HEK293T (cell line): ENCODE measurements at regions not wholly inside any gene's neighbourhood (a gene's known extent, or its start where the extent isn't known, plus 50 kb on each side); places are given as distances from the start of the nearest gene placed in this dataset.
"Not testable (repeated sequence)": the region's sequence is repeated elsewhere in the genome, so short reads cannot be mapped to it uniquely, and the experiment has no call there.

Experiments
- CTCF ChIA-PET: fragments of 350-600 bp; formaldehyde crosslinking; extraction: SDS; loops from one replicate; lab custom pipeline; 2021; ENCODE audit warnings: antibody characterized with exemption, inconsistent platforms; lab: Yijun Ruan, JAX
- POLR2A ChIA-PET: fragments of 350-600 bp; formaldehyde crosslinking; extraction: SDS; loops from one replicate; lab custom pipeline; 2020; ENCODE audit warnings: antibody characterized with exemption, inconsistent platforms; lab: Yijun Ruan, JAX
- DNase-seq: peaks from one replicate; pipeline ENCODE4 v3.0.0; 2012; ENCODE audit warnings: mixed read lengths; ENCODE audit errors: extremely low spot score
- ARNT ChIP-seq: fragments of 450-650 bp; IDR thresholded peaks from 2 replicates; pipeline ENCODE4 v1.6.1; 2017; ENCODE audit warnings: mild to moderate bottlenecking
- BHLHE40 ChIP-seq: fragments of 450-650 bp; IDR thresholded peaks from 2 replicates; pipeline ENCODE4 v1.6.1; 2016; ENCODE audit warnings: mild to moderate bottlenecking, moderate library complexity, borderline replicate concordance
- CTBP1 ChIP-seq: fragments of 450-650 bp; IDR thresholded peaks from 2 replicates; pipeline ENCODE4 v1.6.1; 2016; ENCODE audit warnings: borderline replicate concordance
- ELF4 ChIP-seq: fragments of 450-650 bp; IDR thresholded peaks from 2 replicates; pipeline ENCODE4 v1.6.1; 2017; ENCODE audit warnings: antibody characterized with exemption
- FOXA1 ChIP-seq: fragments of 450-650 bp; IDR thresholded peaks from 2 replicates; pipeline ENCODE4 v1.6.1; 2016; ENCODE audit warnings: mild to moderate bottlenecking
- FOXK2 ChIP-seq: fragments of 450-650 bp; IDR thresholded peaks from 2 replicates; pipeline ENCODE4 v1.6.1; 2016; ENCODE audit warnings: mild to moderate bottlenecking
- FOXM1 ChIP-seq: fragments of 450-650 bp; IDR thresholded peaks from 2 replicates; pipeline ENCODE4 v1.6.1; 2017; ENCODE audit warnings: mild to moderate bottlenecking, borderline replicate concordance
- HDGF ChIP-seq: fragments of 450-650 bp; IDR thresholded peaks from 2 replicates; pipeline ENCODE4 v1.6.1; 2017; ENCODE audit warnings: antibody characterized with exemption, borderline replicate concordance
- L3MBTL2 ChIP-seq: fragments of 450-650 bp; conservative IDR thresholded peaks from 2 replicates; pipeline ENCODE4 v1.6.1; 2016; ENCODE audit warnings: mild to moderate bottlenecking
- LEF1 ChIP-seq: fragments of 450-650 bp; IDR thresholded peaks from 2 replicates; pipeline ENCODE4 v1.6.1; 2017; ENCODE audit warnings: mild to moderate bottlenecking, borderline replicate concordance
- NFRKB ChIP-seq: fragments of 450-650 bp; IDR thresholded peaks from 2 replicates; pipeline ENCODE4 v1.6.1; 2016; ENCODE audit warnings: mild to moderate bottlenecking, moderate library complexity
- SP1 ChIP-seq: fragments of 450-650 bp; IDR thresholded peaks from 2 replicates; pipeline ENCODE4 v1.6.1; 2017
- SUZ12 ChIP-seq: fragments of 450-650 bp; IDR thresholded peaks from 2 replicates; pipeline ENCODE4 v1.6.1; 2016; ENCODE audit warnings: mild to moderate bottlenecking
- TARDBP ChIP-seq: fragments of 450-650 bp; IDR thresholded peaks from 2 replicates; pipeline ENCODE4 v1.6.1; 2016
- ZNF384 ChIP-seq: fragments of 450-650 bp; IDR thresholded peaks from 2 replicates; pipeline ENCODE4 v1.6.1; 2016
- TF ChIP-seq, protein P1 (sequence below): fragments of 450-650 bp; IDR thresholded peaks from 2 replicates; pipeline ENCODE4 v1.6.1; 2016

DNA sequence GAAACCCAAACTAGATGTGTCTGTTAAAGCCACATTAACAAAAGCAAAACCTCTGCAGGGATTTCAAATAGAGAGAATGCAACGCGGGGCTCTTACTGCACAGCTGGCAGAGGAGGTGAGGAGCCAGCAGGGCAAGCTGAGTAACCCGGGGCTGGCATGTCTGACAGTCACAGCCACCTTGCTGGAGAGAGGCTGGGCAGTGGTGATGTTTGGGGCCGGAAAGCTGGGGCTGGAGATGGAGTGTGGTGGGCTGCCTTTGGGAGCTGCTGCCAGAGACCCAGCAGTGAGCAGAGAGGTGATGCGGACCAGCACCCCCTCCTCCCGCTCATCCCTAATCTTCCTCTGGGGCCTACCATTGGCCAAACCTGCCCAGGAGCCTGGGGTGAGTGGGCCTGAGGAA, 204.5 kb upstream of the ARL4C start:
- TF ChIP-seq SP1, result no peak
- ChIA-PET POLR2A (no interaction called here), CTCF (no interaction called here)
- no peak for DNase-seq

DNA sequence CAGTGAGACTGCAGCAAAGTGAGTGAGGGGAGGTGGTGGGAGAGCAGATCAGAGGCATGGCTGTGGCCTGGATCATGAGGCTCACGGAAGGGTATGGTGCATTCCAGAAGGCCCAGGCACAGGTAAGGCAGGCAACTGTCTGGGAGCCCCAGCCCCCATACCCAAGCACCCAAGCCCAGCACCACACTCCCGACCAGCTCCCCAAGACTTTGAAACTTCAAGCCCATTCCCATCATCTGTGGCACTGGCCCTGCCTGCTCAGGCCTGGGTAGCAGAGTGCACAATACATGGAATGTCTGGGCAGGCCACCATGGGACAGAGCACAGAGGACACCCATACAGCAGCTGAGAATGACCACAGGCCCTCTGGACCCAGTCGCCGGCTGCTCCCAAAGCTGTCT, 202.6 kb upstream of the ARL4C start:
- TF ChIP-seq FOXM1, result no peak
- TF ChIP-seq TARDBP, result no peak
- TF ChIP-seq FOXA1, result no peak
- TF ChIP-seq ZNF384, result no peak
- TF ChIP-seq BHLHE40, result no peak
- no peak for TF ChIP-seq SUZ12
- no peak for TF ChIP-seq CTBP1
- no peak for TF ChIP-seq NFRKB
- TF ChIP-seq, protein P1, sequence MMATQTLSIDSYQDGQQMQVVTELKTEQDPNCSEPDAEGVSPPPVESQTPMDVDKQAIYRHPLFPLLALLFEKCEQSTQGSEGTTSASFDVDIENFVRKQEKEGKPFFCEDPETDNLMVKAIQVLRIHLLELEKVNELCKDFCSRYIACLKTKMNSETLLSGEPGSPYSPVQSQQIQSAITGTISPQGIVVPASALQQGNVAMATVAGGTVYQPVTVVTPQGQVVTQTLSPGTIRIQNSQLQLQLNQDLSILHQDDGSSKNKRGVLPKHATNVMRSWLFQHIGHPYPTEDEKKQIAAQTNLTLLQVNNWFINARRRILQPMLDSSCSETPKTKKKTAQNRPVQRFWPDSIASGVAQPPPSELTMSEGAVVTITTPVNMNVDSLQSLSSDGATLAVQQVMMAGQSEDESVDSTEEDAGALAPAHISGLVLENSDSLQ, result no peak
- TF ChIP-seq L3MBTL2, result no peak
- no peak for TF ChIP-seq ARNT
- no peak for TF ChIP-seq LEF1
- no peak for TF ChIP-seq ELF4
- no peak for TF ChIP-seq SP1
- POLR2A ChIA-PET, result no interaction called here
- DNase-seq, result no peak
- CTCF ChIA-PET, result no interaction called here

DNA sequence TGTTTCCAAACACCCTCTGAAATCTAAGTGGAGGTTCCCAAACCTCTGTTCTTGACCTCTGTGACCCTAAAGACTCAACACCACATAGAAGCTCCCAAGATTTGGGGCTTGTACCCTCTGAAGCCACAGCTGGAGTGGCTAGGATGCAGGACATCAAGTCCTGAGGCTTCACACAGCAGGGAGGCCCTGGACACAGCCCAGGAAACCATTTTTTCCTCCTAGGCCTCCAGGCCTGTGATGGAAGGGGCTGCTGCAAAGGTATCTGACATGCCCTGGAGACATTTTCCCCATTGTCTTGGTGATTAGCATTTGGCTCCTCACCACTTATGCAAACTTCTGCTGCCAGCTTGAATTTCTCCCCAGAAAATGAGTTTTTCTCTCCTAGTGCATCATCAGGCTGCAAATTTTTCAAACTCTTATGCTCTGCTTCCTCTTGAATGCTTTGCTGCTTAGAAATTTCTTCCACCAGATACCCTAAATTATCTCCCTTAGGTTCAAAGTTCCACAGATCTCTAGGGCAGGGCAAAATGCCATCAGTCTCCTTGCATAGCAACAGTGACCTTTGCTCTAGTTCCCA, 200.5 kb upstream of the ARL4C start:
- POLR2A ChIA-PET, CTCF ChIA-PET: not testable (repeated sequence)

DNA sequence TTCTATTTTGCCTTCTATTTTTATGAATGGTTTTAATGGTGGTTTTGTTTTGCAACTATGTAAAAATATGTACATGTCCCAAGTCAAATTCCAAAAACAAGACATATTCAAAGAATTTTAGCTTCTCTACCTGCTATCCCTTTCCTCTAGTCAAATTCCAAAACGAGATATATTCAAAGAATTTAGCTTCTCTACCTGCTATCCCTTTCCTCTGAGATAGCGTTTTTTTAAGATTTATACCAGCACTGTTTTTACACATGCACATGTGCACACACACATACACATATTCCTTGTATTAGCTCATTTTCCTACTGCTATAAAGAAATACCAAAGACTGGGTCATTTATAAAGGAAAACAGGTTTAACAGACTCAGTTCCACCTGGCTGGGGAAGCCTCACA, 199.1 kb upstream of the ARL4C start:
- TF ChIP-seq LEF1 (no peak), FOXA1 (no peak), FOXM1 (no peak), FOXK2 (no peak), NFRKB (no peak), SUZ12 (no peak), L3MBTL2 (no peak), HDGF (no peak), TARDBP (no peak), ARNT (no peak), SP1 (no peak), BHLHE40 (no peak), ZNF384 (no peak), ELF4 (no peak), CTBP1 (no peak)
- TF ChIP-seq, protein P1, result no peak
- no peak for DNase-seq
- CTCF ChIA-PET, result no interaction called here
- POLR2A ChIA-PET, result no interaction called here

More for the DNA sequence above, 200.5 kb upstream of the ARL4C start:
- DNase-seq, result not testable (repeated sequence)

DNA sequence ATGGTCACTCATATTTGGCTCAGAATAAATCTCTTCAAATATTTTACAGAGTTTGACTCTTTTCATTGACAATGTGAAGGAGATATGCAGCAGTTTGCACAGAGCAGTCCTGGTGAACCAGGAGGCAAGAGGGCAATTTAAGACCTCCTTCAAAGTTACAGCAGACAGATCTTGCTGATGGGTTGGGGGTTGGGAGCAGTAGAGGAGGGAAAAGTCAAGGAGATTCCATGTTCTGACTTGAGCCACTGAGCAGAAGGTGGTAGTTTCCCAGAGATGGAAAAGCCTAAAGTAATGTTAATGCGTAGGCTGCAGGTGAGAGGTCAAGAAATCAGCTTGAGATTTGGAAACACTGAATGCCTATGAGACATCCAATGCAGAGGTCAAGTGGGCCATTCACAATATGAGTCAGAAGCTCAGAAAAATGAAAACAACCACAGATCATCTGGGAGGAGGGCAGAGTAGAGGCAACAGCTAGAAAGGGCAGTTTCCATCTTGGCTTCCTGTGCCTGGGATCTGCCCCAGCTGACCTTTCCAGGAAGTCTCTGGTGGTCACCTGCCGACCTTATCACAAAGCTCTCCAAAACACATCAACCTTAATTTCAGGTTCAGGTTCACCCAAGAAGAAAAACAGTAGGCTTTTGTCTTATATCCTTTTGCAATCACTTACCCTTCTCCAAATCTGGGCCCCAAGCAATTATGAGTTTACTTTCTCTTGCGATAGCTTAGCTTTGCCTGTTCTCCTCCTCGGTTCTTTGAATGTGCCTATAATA, 197.5 kb upstream of the ARL4C start:
- POLR2A ChIA-PET, result no interaction called here
- no peak for TF ChIP-seq SP1
- TF ChIP-seq FOXK2, result no peak
- no peak for TF ChIP-seq FOXM1
- TF ChIP-seq ARNT, result no peak
- TF ChIP-seq ELF4, result no peak
- no peak for TF ChIP-seq ZNF384
- no peak for TF ChIP-seq NFRKB
- no peak for TF ChIP-seq L3MBTL2
- no peak for TF ChIP-seq HDGF
- TF ChIP-seq, protein P1, result no peak
- no peak for TF ChIP-seq TARDBP
- no peak for TF ChIP-seq SUZ12
- no peak for TF ChIP-seq BHLHE40
- TF ChIP-seq LEF1, result no peak
- no peak for TF ChIP-seq FOXA1
- no peak for TF ChIP-seq CTBP1
- DNase-seq, result no peak
- CTCF ChIA-PET, result no interaction called here

DNA sequence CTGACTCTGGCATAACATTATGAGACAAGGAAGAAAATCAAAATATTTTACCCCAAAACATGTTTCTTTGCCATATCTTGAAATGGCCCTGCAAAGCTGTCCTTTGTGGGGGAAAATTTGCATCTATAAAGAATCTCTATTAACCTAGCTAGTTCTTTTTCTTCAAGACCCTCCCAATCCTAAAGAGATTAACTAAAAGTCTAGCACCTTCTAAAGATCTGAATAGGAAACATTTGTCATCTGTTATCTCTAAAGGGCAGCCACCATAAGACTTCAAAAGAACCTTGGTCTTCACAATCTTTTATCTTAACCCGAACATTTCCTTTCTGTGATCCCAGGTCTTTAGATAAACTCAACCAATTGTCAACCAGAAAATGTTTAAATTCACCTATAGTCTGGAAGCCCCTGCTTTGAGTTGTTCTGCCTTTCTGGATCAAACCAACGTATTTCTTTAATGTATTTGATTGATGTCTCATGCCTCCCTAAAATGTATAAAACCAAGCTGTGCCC, 196.9 kb upstream of the ARL4C start:
- DNase-seq, CTCF ChIA-PET, POLR2A ChIA-PET: not testable (repeated sequence)

DNA sequence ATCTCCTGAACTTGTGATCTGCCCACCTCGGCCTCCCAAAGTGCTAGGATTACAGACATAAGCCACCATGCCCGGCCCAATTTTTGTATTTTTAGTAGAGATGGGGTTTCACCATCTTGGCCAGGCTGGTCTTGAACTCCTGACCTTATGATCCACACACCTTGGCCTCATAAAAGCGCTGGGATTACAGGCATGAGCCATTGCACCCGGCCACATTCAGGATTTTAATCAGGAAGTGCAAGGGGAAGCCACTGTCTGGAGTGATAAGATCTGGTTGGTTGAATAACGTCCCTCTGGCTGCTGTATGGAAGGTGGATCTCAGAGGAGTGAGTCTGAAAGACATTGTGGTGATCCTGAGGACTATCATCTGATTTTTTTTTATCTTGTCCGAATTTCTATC, 196.3 kb upstream of the ARL4C start:
- CTCF ChIA-PET, DNase-seq, POLR2A ChIA-PET: not testable (repeated sequence)
